ENCODE measurements at regions not wholly inside any gene's neighbourhood (a gene's known extent, or its start where the extent isn't known, plus 50 kb on each side); places are given as distances from the start of the nearest gene placed in this dataset.

DNA sequence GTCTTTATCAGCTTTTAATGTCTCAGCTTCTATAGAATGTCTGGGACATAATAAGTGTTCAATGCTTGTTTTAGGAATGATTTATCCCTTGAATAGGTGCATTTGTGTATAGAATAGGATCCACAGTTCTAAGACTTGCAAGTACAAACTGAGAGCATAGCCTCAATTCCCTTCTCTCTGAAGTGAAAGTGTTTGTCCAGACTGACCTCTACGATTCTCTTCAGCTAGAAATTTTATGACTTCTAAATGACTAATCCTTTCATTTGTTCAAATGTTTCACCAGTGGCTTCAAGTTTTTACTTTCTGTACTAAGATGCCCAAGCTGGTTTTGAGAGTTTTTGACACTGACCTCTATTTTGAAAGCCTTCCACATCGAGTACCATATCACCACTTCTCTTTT is 608.2 kb upstream of the ADGRL4 start:
- no peak overlapping the region for H3K4me3 ChIP-seq (ENCODE audit: low read depth, low read length)

DNA sequence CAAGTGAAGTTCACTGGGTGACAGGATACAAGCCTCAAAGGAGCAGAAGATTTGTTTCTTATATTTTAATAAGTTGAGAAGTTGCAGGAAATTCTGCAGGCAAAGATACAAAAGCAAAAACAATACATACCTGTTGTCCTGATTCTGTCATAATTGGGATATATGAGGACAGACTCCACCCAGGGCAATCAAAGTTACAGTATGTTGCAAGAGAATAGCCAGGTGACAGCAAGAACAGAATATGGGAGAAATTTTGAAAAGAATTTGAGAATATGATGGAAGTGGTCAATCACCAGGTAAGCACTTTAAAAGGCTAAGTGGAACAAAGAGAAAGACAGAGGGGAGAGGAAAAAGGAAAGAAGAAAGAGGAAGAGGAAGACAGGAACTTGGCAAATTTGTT is 607.6 kb upstream of the ADGRL4 start:
- no peak overlapping the region for H3K4me3 ChIP-seq (ENCODE audit: low read depth, low read length)

DNA sequence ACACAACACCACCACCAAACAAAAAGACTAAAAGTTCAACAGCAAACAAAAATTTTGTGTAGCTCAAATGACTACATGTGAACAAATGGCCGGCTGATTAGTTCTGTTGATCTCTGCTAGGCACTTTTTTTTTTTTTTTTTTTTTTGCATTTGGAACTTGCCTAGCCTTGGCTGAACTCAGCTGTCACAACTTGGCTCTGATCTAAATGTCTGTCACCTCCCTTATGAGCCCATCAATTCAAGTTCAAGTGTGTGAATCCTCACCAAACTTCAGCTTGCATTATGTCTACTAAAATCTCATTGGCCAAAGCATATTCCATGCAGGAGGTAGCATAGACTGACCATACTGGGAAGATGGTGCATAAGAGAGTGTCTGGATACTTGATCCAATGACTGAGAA is 606.5 kb upstream of the ADGRL4 start:
- no peak overlapping the region for H3K4me3 ChIP-seq (ENCODE audit: low read depth, low read length)

DNA sequence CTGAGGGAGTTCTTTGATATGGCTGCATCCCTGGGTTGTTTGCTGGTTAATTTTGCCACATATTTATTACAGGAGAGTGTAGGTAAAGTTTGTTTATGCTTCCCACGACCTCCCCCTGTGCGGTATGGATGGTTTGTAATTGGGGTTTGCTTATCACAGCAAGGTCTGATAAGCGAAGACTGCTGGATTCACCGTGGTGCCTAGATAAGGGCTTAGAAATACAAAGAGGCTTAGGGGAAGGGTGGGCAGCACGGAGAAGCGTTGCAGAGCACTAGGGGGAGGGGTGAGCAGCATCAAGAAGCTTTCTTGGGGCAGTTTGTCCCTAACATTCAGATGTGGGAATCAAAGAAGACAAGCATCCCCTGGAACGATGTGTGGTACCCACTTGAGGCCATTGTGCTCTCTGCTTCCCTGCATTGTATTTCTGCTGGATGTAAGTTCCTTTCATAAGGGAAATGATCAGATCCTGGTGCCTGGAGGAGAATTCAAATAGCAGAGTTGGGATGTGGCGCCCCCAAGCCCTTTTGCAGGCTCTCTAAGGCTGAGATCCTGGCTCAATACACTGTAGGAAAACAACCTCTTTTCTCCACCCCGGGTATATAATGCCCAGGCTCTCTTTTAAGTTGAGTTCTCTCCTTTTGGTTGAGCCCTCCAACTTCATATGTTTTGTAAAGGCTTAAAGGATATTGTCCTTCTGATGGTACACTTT is 598.1 kb upstream of the ADGRL4 start:
- H3K4me3 ChIP-seq (ENCODE audit: low read depth, low read length), result no peak overlapping the region

DNA sequence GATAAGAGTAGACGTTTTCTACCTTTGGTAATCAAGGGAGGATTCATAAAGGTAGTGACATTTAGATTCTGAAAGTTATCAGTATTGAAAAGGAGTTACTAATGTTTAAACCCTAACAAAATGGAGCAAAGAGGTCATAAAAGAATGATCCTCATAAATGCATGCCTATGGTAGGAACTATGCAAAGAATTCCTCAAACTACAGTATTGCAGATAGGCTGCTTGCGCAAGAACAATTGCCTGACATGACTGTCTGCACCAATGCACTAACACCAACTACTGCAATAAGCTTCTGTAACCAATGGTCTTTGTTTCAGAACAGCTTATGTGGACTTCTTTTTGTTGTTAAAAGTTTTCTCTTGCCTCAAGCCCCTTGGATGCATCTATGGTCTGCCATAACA is 597.3 kb upstream of the ADGRL4 start:
- H3K4me3 ChIP-seq (ENCODE audit: low read depth, low read length), result no peak overlapping the region

DNA sequence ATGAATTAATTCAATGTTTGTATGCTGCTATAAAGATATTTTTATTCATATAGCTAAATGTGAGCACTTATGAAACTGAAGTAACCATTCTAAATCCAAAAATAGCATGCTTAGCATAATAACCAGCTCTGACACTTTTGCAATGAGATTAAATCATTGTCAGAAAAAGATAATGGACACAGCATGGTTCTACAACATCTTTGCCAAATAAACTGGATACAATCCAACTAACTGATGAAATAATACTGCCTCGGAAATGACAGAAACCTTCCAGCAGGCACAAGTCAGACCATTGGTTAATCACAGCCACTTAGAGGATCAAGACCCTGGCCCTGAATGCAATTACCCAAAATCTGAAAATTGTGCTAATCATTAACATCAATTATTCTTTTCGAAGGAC is 592.7 kb upstream of the ADGRL4 start:
- no peak overlapping the region for H3K4me3 ChIP-seq (ENCODE audit: low read depth, low read length)

DNA sequence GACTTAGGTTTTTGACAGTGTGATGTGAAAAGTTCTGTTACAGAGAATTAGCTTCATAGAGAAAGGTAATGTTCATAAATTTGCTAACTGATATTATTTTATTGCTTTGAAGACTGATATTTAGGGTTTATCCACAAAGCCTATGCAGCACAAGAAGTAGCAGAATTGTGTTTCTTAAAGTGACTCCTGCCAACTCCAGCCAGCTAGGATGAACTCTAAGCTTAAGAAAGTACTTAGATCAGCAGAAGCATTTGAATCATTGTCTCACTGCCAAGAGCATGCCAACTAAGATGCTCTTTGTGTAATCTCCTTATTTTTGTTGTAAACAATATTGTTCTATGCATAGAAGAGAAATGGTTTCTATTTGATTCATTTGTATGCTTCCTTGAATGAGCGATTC is 589.4 kb upstream of the ADGRL4 start:
- no peak overlapping the region for H3K4me3 ChIP-seq (ENCODE audit: low read depth, low read length)

DNA sequence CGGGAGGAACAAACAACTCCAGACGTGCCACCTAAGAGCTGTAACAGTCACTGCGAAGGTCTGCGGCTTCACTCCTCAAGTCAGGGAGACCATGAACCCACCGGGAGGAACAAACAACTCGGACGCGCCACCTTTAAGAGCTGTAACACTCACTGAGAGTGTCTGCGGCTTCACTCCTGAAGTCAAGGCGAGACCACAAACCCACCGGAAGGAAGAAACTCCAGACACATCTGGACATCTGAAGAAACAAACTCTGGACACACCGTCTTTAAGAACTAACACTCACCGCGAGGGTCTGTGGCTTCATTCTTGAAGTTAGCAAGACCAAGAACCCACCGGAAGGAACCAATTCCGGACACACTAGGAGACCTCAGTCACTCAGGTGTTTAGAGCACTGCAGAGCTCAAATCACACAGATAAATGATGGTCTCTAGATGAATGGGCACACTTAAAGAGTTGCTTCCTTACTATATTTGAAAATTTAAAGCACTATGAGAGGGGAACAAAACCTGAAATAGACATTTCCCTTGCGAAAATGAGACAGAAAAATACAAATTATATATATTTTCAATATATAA is 587.7 kb upstream of the ADGRL4 start:
- H3K4me3 ChIP-seq (ENCODE audit: low read depth, low read length), result no peak overlapping the region

DNA sequence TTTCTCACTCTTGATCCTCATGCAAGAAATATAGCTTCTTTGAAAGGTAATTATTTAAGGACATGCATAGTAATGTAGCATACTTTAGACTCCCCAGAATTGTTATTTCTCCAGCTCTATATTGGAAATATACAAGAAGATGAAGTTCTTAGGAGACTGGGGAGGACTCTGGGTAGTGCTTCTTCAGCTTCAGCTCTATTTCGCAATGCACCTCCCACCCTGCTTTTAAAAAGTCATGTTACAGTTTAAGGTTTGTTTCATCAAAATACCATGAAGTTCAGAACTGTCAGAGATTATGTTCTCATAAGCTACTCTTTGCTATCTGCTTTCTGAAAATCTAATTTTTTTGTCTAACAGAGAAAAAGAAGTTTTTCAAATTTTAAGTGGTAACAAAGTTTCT is 586.2 kb upstream of the ADGRL4 start:
- H3K4me3 ChIP-seq (ENCODE audit: low read depth, low read length), result no peak overlapping the region

DNA sequence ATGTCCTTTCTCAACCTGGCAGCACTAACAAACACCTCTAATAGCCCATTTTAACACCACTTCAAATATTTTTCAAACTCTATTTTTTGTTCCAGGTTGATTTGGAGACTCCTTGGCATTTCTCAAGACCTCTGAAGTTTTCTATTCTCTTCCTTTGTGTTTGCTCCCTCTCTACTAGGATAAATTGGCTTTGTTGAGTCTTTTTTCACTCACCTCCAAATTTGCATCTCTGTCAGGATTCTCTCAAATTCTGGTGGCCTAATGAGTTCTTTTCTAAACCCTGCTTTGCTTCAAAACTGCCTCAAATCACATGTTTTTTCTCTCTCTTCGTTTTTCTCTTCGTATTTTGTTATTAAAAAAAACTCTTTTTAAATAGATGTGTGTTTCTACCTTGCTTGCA is 582.2 kb upstream of the ADGRL4 start:
- H3K4me3 ChIP-seq (ENCODE audit: low read depth, low read length), result no peak overlapping the region

DNA sequence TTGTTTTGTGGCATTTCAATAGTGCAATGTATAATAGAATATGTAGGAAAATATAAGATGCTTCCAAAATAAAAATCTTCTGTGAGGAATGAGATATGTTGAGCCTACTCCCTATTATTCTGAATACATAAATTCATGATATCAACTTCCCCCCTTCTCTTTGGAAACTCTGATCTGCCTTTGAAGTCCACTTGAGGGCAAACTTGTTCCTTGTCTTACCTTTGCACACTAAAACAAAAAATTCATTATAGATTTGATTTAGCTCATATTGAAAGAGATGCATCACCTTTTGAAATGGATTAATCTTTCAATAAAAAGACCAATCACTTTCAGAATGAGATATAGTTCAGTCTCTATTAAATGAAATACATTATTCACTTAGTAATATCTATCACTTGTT is 580.7 kb upstream of the ADGRL4 start:
- no peak overlapping the region for H3K4me3 ChIP-seq (ENCODE audit: low read depth, low read length)

DNA sequence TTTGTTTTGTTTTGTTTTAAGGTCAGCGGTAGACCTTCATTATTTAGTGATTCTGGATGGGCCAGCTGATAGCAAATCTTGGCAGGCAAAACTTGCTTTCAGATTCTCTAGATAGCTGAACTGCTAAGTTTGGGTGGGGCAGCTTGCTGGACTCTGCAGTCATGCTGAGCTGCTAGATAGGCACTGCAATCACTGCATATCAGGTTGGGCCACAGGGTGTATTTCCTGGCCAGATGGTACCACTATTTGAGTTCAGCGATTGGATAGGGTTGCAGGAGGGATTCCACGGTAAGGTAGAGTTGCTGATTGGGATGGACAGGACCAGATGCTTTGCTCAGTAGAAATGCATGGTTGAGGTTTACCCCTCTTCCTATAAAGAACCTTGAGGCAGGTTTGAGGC is 579.3 kb upstream of the ADGRL4 start:
- H3K4me3 ChIP-seq (ENCODE audit: low read depth, low read length), result no peak overlapping the region

DNA sequence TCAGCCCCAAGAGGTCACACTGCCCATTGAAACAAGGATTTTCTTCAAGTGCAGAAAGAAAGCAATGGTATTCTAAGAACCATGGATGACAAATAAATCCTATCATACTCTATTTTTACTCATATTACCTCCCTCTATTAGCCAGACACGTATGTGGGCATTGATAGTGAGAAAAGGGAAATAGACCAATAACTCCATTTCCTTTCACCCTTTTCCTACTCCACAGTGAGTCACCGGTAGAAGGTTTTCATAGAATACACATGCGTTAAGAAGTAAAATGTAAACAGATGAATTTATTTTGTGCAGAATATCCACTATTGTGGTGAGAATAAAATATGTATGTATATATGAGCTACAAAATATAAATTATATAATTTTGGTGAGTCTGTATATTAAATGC is 568.9 kb upstream of the ADGRL4 start:
- H3K4me3 ChIP-seq (ENCODE audit: low read depth, low read length), result no peak overlapping the region

DNA sequence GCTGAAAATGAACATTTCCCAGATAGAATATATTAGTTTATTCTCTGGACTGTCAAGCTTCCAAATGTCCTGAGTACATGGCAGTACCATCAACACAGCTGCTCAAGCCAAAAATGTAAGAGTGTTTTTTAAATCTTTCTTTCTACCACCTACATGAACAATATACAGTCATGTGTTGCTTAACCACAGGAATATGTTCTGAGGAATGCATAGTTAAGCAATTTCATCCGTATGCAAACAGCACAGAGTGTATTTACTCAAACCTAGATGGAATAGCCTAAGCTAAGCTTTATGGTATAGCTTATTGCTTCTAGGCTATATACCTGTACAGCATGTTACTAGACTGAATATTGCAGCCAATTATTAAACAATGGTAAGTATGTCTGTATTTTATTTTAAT is 561.9 kb upstream of the ADGRL4 start:
- no peak overlapping the region for H3K4me3 ChIP-seq (ENCODE audit: low read depth, low read length)

DNA sequence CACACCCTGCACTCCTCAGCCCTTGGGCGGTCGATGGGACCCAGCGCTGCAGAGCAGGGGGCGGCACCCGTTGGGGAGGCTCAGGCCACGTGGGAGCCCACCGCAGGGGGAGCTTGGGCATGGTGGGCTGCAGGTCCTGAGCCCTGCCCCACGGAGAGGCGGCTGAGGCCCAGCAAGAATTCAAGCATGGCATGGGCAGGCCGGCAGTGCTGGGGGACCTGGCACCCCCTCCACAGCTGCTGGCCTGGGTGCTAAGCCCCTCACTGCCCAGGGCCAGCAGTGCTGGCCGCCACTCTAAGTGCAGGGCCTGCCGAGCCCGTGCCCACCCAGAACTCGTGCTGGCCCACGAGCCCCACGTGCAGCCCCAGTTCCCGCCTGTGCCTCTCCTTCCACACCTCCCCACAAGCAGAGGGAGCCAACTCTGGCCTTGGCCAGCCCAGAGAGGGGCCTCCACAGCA is 555.0 kb upstream of the ADGRL4 start:
- no peak overlapping the region for H3K4me3 ChIP-seq (ENCODE audit: low read depth, low read length)

DNA sequence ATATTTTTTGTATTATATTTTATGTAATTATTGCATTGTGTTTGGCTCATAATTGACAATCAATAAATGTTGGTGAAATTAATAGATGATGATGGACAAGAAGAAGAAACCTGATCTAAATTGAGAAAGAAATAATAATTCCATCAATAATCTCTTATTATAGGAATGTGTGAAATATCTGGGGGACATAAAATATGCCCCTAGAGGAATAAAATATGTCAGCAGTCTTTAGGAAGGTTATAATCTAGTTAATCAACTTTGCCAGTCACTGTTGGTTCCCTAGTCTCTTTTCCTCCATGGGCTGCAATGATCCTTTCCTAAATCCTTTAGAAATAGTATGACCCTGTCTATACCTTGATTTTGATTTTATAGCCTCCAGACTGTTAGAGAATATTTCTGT is 549.7 kb upstream of the ADGRL4 start:
- H3K4me3 ChIP-seq (ENCODE audit: low read depth, low read length), result no peak overlapping the region

DNA sequence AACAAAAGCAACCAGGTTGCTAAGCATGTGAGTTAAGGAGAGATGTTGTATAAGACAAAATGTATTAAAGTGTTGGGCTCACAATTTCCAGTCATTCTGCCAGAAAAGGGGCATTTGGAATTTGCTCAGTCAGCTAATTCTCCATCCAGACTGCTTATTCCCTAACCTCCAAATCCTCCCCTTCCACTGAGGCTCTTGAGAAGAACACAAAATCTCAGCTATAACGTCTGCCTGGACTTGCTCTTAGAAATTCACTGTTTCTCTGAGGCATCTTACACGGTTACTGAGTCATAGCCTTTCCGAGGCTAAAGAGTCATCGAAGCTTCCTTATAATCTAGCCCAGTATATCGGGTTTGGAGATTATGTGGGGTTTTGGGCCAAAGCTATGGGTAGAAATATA is 548.2 kb upstream of the ADGRL4 start:
- H3K4me3 ChIP-seq (ENCODE audit: low read depth, low read length), result no peak overlapping the region

DNA sequence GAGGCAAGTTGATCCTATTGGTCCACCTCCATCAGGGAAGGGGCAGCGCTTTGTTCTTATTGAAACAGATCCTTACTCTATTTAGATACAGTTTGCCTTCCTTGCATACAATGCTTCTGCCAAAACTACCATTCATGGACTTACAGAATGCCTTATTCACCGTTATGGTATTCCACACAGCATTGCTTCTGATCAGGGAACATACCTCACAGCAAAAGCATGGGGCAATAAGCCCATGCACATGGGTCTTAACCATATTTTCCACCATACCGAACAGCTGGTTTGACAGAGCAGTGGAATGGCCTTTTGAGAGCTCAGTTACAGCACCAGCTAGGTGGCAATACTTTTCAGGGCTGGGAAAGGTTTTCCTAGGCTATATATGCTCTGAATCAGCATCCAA is 544.8 kb upstream of the ADGRL4 start:
- no peak overlapping the region for H3K4me3 ChIP-seq (ENCODE audit: low read depth, low read length)

DNA sequence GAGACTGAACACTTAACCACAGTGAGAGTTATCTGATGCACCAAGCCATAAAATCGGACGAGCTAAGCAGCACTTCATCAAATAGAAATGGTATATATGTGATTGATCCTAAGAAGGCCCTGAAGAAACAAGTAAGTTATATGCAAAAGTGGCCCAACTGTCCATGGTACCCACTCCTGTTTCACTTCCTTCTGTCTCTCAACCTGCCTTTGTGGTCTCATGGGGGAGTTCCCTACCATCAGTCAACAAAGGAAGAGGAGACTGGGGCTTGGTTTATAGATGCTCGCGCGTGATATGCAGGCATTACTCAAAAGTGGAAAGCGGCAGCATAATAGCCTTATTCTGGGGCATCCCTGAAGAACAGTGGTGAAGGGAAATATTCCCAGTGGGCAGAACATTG is 543.9 kb upstream of the ADGRL4 start:
- H3K4me3 ChIP-seq (ENCODE audit: low read depth, low read length), result no peak overlapping the region

DNA sequence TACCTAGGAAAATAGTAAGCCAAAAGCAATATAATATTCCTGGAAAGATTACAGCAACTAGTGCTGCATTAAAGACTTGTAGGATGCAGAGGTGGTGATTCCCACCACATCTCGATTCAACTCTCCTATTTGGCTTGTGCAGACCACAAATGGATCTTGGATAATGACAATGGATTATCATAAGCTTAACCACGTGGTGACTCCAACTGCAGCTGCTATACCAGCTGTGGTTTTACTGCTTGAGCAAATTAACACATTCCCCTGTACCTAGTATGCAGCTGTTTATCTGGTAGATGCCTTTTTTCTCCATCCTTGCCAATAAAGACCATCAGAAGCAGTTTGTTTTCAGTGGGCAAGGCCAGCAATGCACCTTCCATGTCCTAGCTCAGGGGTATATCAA is 542.7 kb upstream of the ADGRL4 start:
- H3K4me3 ChIP-seq (ENCODE audit: low read depth, low read length), result no peak overlapping the region

DNA sequence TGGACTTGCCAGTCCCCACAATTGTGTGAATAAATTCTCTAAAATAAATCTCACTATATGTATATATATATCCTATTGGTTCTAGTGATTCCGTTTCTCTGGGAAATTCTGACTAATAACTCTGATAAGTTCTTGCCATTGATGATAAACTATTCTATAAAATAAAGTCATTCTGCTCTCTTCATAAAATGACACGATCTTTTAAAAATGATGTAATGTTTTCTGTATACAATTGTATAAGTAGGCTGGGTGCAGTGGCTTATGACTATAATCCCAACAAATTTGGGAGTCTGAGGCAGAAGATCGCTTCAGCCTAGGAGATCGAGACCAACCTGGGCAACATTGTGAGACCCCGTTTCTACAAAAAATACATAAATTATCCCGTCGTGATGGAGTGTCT is 541.0 kb upstream of the ADGRL4 start:
- H3K4me3 ChIP-seq (ENCODE audit: low read depth, low read length), result no peak overlapping the region

DNA sequence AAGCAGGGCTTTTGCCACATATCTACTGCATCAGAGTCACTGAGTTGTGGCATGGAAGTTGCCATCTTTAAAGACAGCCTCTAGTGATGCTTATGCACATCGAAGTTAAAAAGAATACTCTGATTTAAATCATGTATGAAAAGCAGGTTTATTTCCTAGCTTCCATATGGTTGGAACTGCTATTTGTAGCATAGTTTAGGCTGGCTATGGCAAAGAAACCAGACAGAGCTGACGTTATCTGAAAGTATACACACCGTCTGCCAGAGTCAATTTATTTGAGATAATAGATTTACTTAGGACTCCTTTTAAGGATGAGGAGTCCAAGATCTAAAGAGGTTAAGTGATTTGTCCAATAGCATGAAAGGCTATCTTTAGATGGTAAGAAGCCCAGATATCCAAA is 536.9 kb upstream of the ADGRL4 start:
- no peak overlapping the region for H3K4me3 ChIP-seq (ENCODE audit: low read depth, low read length)

DNA sequence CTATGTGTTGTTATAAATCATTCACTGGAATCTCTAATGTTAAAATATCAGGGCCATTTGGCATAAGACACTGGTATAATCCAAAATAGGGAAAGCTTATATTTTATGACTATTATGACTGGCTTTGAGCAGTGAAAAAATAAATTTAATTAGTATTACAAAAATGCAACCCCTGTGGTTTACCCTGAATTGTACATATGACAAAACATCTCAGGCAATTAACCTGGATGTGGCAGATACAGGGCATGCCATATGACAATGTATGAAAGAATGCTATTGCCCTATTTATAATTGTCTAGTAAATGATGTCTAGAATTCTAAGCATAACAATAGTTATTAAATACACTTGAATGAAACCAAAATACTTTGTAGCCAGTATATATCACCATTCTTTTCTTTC is 532.5 kb upstream of the ADGRL4 start:
- no peak overlapping the region for H3K4me3 ChIP-seq (ENCODE audit: low read depth, low read length)

Data from iPS-11a (cell line).